H9 (cell line): ENCODE measurements at regions not wholly inside any gene's neighbourhood (a gene's known extent, or its start where the extent isn't known, plus 50 kb on each side); places are given as distances from the start of the nearest gene placed in this dataset.
A peak's percentile ranks its signal among the peaks of the same experiment; 100 is the strongest.

Source experiments
- DNase-seq: peaks from one replicate; pipeline ENCODE4 v3.0.0-alpha.2; 2017
- H2AFZ ChIP-seq: one replicate; pipeline ENCODE4 v1.6.1; 2013; ENCODE audit warnings: mild to moderate bottlenecking, low read length, control low read depth, moderate library complexity
- H2AK5ac ChIP-seq: 2 replicates; pipeline ENCODE4 v1.6.1; 2013; ENCODE audit warnings: low read length, control low read depth, mixed read lengths; ENCODE audit not compliant: insufficient read length
- H2BK120ac ChIP-seq: one replicate; pipeline ENCODE4 v1.6.1; 2013; ENCODE audit warnings: low read depth, mild to moderate bottlenecking, low read length, control low read depth, inconsistent platforms; ENCODE audit not compliant: poor library complexity, severe bottlenecking
- H2BK12ac ChIP-seq: 2 replicates; pipeline ENCODE4 v1.6.1; 2013; ENCODE audit warnings: low read length, control low read depth, mixed read lengths, low read depth; ENCODE audit not compliant: insufficient read length
- H2BK15ac ChIP-seq: 2 replicates; pipeline ENCODE4 v1.6.1; 2013; ENCODE audit warnings: low read depth, low read length, control low read depth
- H2BK20ac ChIP-seq: one replicate; pipeline ENCODE4 v1.6.1; 2013; ENCODE audit warnings: low read depth, mild to moderate bottlenecking, low read length, control low read depth, inconsistent platforms; ENCODE audit not compliant: poor library complexity, severe bottlenecking
- H2BK5ac ChIP-seq: 2 replicates; pipeline ENCODE4 v1.6.1; 2013; ENCODE audit warnings: low read length, control low read depth, mixed read lengths; ENCODE audit not compliant: insufficient read length
- H3K14ac ChIP-seq: 2 replicates; pipeline ENCODE4 v1.6.1; 2013; ENCODE audit warnings: low read length, control low read depth; ENCODE audit not compliant: insufficient read depth
- H3K18ac ChIP-seq: 2 replicates; pipeline ENCODE4 v1.6.1; 2013; ENCODE audit warnings: low read depth, mild to moderate bottlenecking, mixed read lengths, low read length, control low read depth; ENCODE audit not compliant: insufficient read length
- H3K23ac ChIP-seq: 2 replicates; pipeline ENCODE4 v1.6.1; 2013; ENCODE audit warnings: low read length, control low read depth, mixed read lengths, low read depth; ENCODE audit not compliant: insufficient read length
- H3K23me2 ChIP-seq: 2 replicates; pipeline ENCODE4 v1.6.1; 2013; ENCODE audit warnings: low read depth, mild to moderate bottlenecking, mixed read lengths, low read length, control low read depth; ENCODE audit not compliant: insufficient read length, poor library complexity, severe bottlenecking
- H3K27ac ChIP-seq: 2 replicates; pipeline ENCODE4 v1.5.1; 2013; ENCODE audit warnings: low read length, control low read depth, mixed read lengths, low read depth; ENCODE audit not compliant: insufficient read length
- H3K27me3 ChIP-seq: 2 replicates; pipeline ENCODE4 v1.6.1; 2013; ENCODE audit warnings: low read length, control low read depth, inconsistent platforms; ENCODE audit not compliant: insufficient read depth
- H3K4ac ChIP-seq: 2 replicates; pipeline ENCODE4 v1.6.1; 2013; ENCODE audit warnings: low read depth, mild to moderate bottlenecking, control low read depth, inconsistent platforms, low read length, moderate library complexity
- H3K4me1 ChIP-seq: 2 replicates; pipeline ENCODE4 v1.6.1; 2013; ENCODE audit warnings: low read length, control low read depth, inconsistent platforms; ENCODE audit not compliant: insufficient read depth
- H3K4me2 ChIP-seq: 2 replicates; pipeline ENCODE4 v1.6.1; 2013; ENCODE audit warnings: low read length, control low read depth, mixed read lengths; ENCODE audit not compliant: insufficient read length, insufficient read depth
- H3K56ac ChIP-seq: 2 replicates; pipeline ENCODE4 v1.6.1; 2013; ENCODE audit warnings: low read depth, mild to moderate bottlenecking, mixed read lengths, low read length, control low read depth; ENCODE audit not compliant: insufficient read length
- H3K79me1 ChIP-seq: 2 replicates; pipeline ENCODE4 v1.6.1; 2013; ENCODE audit warnings: low read depth, mild to moderate bottlenecking, moderate library complexity, low read length, control low read depth, inconsistent platforms; ENCODE audit not compliant: insufficient read depth, poor library complexity, severe bottlenecking
- H3K79me2 ChIP-seq: 2 replicates; pipeline ENCODE4 v1.6.1; 2013; ENCODE audit warnings: low read length, control low read depth, inconsistent platforms; ENCODE audit not compliant: insufficient read depth
- H3K9ac ChIP-seq: 2 replicates; pipeline ENCODE4 v1.6.1; 2013; ENCODE audit warnings: low read length, control low read depth, mixed read lengths; ENCODE audit not compliant: insufficient read length; ENCODE audit errors: extremely low read depth
- H3K9me3 ChIP-seq: one replicate; pipeline ENCODE4 v1.6.1; 2013; ENCODE audit warnings: low read depth, low read length, inconsistent platforms; ENCODE audit not compliant: control insufficient read depth
- H3T11ph ChIP-seq: one replicate; pipeline ENCODE4 v1.6.1; 2013; ENCODE audit warnings: mild to moderate bottlenecking, low read length, control low read depth, inconsistent platforms
- H4K20me1 ChIP-seq: one replicate; pipeline ENCODE4 v1.6.1; 2013; ENCODE audit not compliant: control insufficient read depth, insufficient read length, insufficient read depth
- H4K5ac ChIP-seq: 2 replicates; pipeline ENCODE4 v1.6.1; 2013; ENCODE audit warnings: low read depth, mild to moderate bottlenecking, mixed read lengths, low read length, control low read depth; ENCODE audit not compliant: insufficient read length
- H4K8ac ChIP-seq: replicated peaks from 2 replicates; pipeline ENCODE4 v1.6.1; 2013; ENCODE audit warnings: low read length, control low read depth, mixed read lengths, low read depth; ENCODE audit not compliant: insufficient read length
- H4K91ac ChIP-seq: 2 replicates; pipeline ENCODE4 v1.6.1; 2013; ENCODE audit warnings: low read depth, mild to moderate bottlenecking, moderate library complexity, mixed read lengths, low read length, control low read depth; ENCODE audit not compliant: insufficient read length
- H3K27ac Mint-ChIP-seq, 3 experiments: 2 replicates in 2 of 3; 3 replicates in 1 of 3; pipeline ENCODE4 v1.8.0; 2020 to 2021; ENCODE audit warnings: mixed read lengths in 3 of 3, mild to moderate bottlenecking in 1 of 3, moderate library complexity in 1 of 3
- H3K27me3 Mint-ChIP-seq: 2 replicates; pipeline ENCODE4 v1.8.0; 2021; ENCODE audit warnings: low read depth, mild to moderate bottlenecking, moderate library complexity, mixed read lengths
- H3K36me3 Mint-ChIP-seq, 3 experiments: 2 replicates in 2 of 3; 3 replicates in 1 of 3; pipeline ENCODE4 v1.8.0; 2020 to 2021; ENCODE audit warnings: low read depth in 3 of 3, mixed read lengths in 3 of 3; ENCODE audit not compliant: insufficient read depth in 1 of 3
- H3K4me1 Mint-ChIP-seq, 2 experiments: 2 replicates each; pipeline ENCODE4 v1.8.0; 2020; ENCODE audit warnings: mixed read lengths in 2 of 2
- H3K4me3 Mint-ChIP-seq, 2 experiments: 2 replicates in 1 of 2; 3 replicates in 1 of 2; pipeline ENCODE4 v1.8.0; 2020 to 2021; ENCODE audit warnings: mild to moderate bottlenecking in 2 of 2, mixed read lengths in 2 of 2, moderate library complexity in 1 of 2
- H3K9me3 Mint-ChIP-seq, 2 experiments: 2 replicates in 1 of 2; 3 replicates in 1 of 2; pipeline ENCODE4 v1.8.0; 2020; ENCODE audit warnings: mild to moderate bottlenecking in 2 of 2, mixed read lengths in 2 of 2, moderate library complexity in 1 of 2
- CTCF ChIP-seq: fragments of 200-600 bp; sonication (generic); conservative IDR thresholded peaks from 3 replicates; pipeline ENCODE4 v1.8.0; 2021; ENCODE audit warnings: antibody characterized with exemption, mild to moderate bottlenecking
- WGBS: extraction: QIAGEN DNeasy Blood & Tissue Kit; methylation state at CpG from one replicate; pipeline ENCODE4 v1.1.7; 2013; ENCODE audit warnings: missing lambda C conversion rate, low lambda C conversion rate, mixed read lengths; ENCODE audit not compliant: insufficient read length; ENCODE audit errors: extremely low coverage; 5-methylcytosine and 5-hydroxymethylcytosine counted together

GRCh38 chr13:31631071-31631470 is 108.3 kb upstream of the RXFP2 start:
- H3K56ac ChIP-seq: no peak overlapping the region
- H3K79me2 ChIP-seq: no peaks in the 10 kb centered on the region
- H3K4me1 Mint-ChIP-seq: peaks cover 8 to 10% of the 10 kb centered on the region in 2 experiments
- no peak overlapping the region for H2BK12ac ChIP-seq
- peak overlapping the region; percentile 36 for H2AFZ ChIP-seq
- H3K4me2 ChIP-seq: no peak overlapping the region
- H3K9me3 ChIP-seq: no peaks in the 10 kb centered on the region
- H3K14ac ChIP-seq: no peak overlapping the region
- WGBS: no CpG with 5 or more reads among the region's 3 CpGs
- no peak overlapping the region for H3K23ac ChIP-seq
- no peak overlapping the region for H3K4ac ChIP-seq
- no peak for TF ChIP-seq CTCF
- H3K27me3 Mint-ChIP-seq: no peaks in the 10 kb centered on the region; the same call in 1 of the 2 replicates
- H3K36me3 Mint-ChIP-seq: peaks cover 5 to 26% (median 19%) of the 10 kb centered on the region in 3 experiments
- H4K8ac ChIP-seq: no peak overlapping the region
- peaks cover 28% of the 10 kb centered on the region in 2 experiments for H3K9me3 Mint-ChIP-seq
- no peaks in the 10 kb centered on the region for H3K27me3 ChIP-seq
- no peak overlapping the region for H3K27ac ChIP-seq
- H3K4me3 Mint-ChIP-seq: no peak overlapping the region
- no peak overlapping the region for H2BK120ac ChIP-seq
- no peaks in the 10 kb centered on the region for H3K79me1 ChIP-seq
- H3K23me2 ChIP-seq: no peaks in the 10 kb centered on the region
- no peak overlapping the region for H4K5ac ChIP-seq
- H3K18ac ChIP-seq: no peak overlapping the region
- H2BK15ac ChIP-seq: no peak overlapping the region
- no peak overlapping the region for H4K91ac ChIP-seq
- no peak overlapping the region for H2BK20ac ChIP-seq
- peak overlapping the region in 2 of 3 experiments; percentile 11 to 59; a peak in 3 of 7 replicates for H3K27ac Mint-ChIP-seq
- peak; percentile 39 for DNase-seq
- no peaks in the 10 kb centered on the region for H4K20me1 ChIP-seq
- peaks cover 3% of the 10 kb centered on the region; the same call in 1 of the 2 replicates for H3K4me1 ChIP-seq
- no peak overlapping the region for H2BK5ac ChIP-seq
- H3K9ac ChIP-seq: no peak overlapping the region
- H2AK5ac ChIP-seq: no peak overlapping the region
- H3T11ph ChIP-seq: no peak overlapping the region
